ENCODE measurements at regions not wholly inside any gene's neighbourhood (a gene's known extent, or its start where the extent isn't known, plus 50 kb on each side); places are given as distances from the start of the nearest gene placed in this dataset.

- TF ChIP-seq CTCF (IDR thresholded peaks at IDR 0.05): no peak
- TF ChIP-seq POLR2AphosphoS5 (IDR thresholded peaks at IDR 0.05): no peak
- no peak for TF ChIP-seq EP300 (IDR thresholded peaks at IDR 0.05)
Observed at GRCh38 chr6:138657065-138657425, 116.5 kb upstream of the CCDC28A start.

Measured in suprapubic skin (tissue), 4 donors.